HG02870 (cell line): ENCODE measurements at regions not wholly inside any gene's neighbourhood (a gene's known extent, or its start where the extent isn't known, plus 50 kb on each side); places are given as distances from the start of the nearest gene placed in this dataset.
"Not testable (repeated sequence)": the region's sequence is repeated elsewhere in the genome, so short reads cannot be mapped to it uniquely, and the experiment has no call there.

Source experiments
- ATAC-seq: cut with Tn5 transposase; IDR thresholded peaks from one replicate; pipeline ENCODE4 v1.9.1; 2021; ENCODE audit warnings: mild to moderate bottlenecking, moderate library complexity; ENCODE audit not compliant: unreplicated experiment

DNA sequence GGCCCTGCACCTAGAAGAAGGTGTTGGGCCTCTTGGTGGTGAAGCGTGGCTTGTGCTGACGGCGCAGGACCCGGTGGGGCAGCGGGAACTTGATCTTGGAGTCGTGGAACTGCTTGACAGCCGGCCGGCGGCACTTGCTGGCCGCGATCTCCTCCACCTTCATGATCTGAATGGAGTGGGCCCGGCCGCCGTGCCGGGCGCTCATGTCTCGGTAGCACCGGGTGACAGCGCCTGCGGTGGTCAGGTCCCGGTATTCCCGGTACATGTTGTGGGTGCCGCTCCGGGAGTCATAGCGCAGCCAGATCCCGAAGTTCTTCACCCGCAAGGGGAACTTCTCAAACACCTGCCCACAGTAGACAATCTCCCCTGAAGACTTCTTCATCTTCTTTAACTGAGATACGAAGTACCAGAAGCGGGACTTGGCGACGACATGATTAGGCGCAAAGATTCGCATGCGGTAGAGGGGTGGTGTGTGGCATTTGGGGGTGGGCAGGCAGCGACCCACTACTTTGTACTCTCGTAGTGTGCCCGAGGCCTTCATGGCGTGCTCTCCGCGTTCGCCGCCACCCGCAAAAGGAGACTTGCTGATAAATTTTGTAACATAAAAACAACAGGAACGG is 92.1 kb upstream of the MSH6 start:
- not testable (repeated sequence) for ATAC-seq

DNA sequence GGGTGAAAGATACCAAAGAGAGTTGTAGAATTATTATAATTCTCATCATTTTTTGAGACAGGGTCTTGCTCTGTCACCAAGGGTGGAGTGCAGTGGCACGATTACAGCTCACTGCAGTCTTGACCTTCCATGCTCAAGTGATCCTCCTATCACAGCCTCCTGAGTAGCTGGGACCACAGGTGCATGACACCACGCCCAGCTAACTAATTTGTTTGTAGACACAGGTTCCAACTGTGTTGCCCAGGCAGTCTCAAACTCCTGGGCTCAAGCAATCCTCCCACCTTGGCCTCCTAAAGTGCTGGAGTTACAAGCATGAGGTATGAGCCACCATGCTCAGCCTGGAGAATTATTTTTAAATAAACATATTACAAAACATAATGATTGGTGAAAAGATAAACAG is 92.8 kb upstream of the MSH6 start:
- ATAC-seq = no peak

DNA sequence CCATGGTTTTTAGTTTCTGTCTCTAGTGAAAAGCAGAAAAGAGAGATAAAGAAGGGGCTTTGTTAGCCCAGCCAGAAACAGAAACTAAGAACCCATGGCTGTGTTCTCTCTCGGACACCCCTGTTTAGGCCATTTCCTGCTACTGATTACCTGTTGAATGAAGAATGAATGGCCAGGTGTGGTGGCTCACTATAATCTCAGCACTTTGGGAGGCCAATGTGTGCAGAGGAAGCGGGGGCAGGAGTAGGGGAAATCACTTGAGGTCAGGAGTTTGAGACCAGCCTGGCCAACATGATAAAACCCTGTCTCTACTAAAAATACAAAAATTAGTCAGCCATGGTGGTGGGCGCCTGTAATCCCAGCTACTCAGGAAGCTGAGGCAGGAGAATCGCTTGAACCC is 93.8 kb upstream of the MSH6 start:
- ATAC-seq = peak; percentile 76

DNA sequence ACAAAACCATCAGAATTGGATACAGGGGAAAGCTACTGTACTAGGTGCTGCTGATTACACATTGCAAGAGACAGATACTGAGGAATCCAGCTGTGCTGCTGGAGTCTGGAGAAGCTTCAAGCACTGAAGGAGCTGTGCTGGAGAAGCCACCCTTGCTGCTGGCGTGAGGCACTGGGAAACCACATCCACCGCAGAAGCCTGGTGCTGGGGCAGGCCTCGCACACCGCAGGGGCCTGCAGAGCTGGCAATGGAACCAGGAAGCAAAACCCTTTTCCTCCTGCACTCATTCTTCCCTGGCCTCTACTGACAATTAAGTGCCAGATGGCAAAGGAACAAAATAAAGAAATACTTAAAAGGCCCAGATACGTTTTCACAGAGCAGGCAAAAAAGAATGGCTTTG is 94.4 kb upstream of the MSH6 start:
- no peak for ATAC-seq

DNA sequence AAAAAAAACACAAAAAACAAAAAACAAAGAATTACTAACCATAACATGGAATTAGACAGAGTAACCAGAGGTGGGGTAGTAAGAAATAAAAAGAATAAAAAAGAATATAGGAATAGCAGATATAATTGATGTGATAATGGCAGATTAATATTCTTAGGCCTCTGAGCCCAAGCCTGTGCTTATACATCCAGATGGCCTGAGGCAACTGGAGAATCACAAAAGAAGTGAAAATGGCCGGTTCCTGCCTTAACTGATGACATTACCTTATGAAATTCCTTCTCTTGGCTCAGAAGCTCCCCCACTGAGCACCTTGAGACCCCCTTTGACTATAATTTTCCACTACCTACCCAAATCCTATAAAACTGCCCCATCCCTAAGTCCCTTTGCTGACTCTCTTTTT is 95.1 kb upstream of the MSH6 start:
- ATAC-seq = no peak

DNA sequence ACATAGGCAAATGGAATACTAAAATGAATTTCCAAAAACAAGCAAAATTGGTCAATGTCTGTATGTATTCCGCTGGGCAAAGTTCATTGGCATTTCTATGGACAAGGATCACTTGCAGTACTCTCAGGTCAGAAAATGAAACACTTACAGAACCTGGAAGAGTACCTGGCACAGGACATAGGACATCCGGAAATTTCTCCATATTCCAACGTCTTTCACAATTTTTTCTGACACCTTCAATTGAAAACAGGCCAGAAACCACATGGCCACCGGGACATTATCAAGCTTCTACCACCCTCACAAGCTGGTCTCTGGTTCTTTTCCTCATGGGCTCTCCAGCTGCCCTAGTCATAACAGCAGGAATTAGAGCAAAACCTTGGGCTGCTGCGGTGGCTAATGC is 96.9 kb upstream of the MSH6 start:
- ATAC-seq = no peak

DNA sequence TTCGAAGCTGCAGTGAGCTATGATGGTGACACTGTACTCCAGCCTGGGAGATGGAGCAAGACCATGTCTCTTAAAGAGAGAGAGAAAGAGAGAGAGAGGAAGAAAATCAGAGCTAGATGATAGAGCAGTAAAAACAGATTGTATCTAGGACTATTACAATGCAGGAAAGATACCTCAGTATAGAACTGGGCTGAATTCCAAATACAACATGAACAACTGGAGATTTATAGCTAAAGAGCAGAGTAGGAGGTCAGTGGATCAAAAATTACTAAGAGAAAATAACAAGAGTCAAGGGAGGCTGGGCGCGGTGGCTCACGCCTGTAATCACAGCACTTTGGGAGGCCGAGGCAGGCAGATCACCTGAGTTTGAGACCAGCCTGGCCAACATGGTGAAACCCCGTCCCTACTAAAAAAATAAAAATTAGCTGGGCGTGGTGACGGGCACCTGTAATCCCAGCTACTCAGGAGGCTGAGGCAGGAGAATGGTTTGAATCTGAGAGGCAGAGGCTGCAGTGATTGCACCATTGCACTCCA is 100.7 kb upstream of the MSH6 start:
- ATAC-seq = no peak

DNA sequence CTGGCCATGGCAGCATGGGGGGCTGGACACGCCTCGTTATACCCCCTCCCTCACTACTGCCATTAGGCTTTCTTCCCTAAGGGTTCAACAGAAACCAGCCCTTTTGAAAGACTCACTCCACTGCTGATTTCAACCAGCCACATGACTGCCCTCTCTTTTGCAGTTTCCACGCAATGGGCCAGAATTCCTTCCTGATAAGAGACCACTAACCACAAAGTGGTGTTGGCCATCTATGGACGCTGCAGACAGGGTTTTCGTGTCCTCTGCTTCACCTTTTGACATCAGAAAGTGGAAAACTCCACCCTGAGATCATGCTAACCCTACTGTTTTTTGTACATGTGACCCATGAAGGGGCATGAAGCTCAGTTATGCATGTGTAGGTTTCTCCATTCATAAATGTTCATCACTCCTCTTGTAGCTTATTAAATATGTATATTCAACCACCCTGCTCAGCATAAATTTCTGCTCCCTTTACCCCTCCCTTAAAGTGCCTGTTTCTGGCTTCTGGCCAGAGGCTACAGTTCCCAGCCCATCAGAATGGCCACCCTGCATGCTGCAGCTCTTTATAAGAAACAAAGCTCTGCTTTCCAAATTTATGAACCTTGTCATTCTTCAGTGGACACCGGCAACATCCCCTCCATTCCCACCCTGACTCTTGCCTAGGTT is 105.6 kb upstream of the KCNK12 start:
- no peak for ATAC-seq

DNA sequence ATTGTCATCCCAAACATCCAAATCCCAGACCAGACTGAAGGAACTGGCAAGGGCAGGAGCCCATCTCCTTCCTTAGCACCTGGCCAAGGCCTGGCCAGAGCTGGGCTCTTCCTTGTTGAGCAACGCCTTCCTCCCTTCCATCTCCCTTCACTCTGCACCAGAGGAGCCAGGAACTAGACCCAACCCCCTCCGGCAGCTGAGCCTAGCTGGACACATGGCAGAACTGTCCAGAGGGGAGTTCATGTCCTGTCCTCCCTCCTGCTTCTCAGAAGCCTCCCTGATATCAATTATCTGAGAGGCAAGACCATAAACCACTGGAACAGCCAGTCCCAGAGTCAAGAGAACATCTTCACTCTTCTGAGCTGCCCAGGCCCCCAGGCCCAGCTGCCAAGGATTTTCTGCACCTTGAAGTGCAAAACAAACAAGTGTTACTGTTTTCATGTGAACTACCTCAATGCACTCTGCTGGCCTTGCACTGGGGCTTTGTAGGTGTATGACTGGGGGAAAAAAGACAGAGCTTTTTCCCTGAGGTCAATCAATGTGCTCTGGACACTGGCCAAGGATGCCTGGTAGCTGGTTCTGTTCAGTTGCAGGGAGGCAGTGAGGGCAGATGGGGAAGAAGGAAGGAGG is 104.5 kb upstream of the KCNK12 start:
- no peak for ATAC-seq

DNA sequence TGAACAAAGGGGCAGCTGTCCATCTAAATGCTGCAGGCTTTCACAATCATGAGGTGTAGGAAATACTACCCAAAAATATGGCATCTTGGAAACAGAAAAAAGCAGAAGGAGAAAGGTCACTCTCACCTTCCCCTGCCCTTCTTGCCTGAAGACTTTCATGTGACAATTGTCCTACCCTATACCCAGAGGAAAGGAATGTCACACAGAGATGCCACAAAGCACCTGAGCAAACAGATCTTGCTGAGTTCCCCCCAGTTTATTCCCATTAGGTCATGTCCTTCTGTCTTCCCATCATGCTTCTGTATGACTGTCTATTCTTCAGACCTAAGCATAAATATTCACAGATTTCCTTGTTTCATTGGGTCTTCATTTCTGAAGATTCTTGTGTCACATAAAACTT is 95.5 kb upstream of the KCNK12 start:
- no peak for ATAC-seq

DNA sequence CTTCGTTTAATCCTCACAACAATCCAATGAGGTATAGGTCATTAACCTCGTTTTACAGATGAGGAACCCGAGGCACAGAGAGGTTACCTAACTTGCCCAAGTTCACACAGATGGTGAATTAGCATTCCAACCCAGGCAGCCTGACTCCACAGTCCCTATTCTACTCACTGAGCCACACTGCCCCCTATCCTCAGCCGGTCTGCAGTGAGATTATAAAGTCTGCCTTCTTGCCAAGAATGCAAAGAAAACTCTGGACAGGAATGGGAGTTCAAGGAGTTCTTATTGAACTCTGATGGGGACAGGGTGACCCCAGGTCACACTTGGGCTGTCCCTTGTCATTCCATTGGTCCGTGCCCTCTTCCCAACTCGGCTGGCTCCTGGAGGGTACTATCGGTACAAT is 94.0 kb upstream of the KCNK12 start:
- no peak for ATAC-seq

DNA sequence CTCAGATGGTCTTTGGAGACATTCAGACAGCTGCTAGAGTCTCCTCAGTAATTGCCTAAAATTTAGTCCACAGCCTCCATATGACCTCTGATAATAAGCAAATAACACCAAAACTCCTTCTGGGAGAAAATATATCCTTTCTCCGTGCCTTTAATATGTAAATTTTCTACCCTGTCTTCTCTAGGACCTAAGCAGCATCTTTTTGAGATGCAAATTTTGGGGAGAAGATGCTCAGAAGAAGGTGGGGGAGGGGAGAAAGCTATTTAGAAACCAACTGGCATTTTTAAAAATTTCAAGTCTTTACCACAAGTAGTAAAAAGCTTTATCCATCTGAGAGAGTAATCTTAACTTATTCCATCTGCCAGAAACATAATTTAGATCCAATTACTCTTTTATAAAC is 91.8 kb upstream of the KCNK12 start:
- ATAC-seq = no peak

DNA sequence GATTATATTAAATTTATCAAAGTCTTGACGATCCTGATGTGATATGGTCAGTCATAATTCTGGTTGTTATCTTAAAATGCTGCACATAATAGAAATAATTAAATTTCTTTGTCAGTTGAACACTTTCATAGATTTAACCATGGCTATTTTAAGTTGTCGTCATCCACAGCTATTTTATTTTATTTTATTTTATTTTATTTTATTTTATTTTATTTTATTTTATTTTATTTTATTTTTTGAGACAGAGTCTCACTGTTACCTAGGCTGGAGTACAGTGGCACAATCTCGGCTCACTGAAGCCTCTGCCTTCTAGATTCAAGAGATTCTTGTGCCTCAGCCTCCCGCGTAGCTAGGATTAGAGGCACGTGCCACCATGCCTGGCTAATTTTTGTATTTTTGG is 90.5 kb upstream of the KCNK12 start:
- ATAC-seq = no peak

DNA sequence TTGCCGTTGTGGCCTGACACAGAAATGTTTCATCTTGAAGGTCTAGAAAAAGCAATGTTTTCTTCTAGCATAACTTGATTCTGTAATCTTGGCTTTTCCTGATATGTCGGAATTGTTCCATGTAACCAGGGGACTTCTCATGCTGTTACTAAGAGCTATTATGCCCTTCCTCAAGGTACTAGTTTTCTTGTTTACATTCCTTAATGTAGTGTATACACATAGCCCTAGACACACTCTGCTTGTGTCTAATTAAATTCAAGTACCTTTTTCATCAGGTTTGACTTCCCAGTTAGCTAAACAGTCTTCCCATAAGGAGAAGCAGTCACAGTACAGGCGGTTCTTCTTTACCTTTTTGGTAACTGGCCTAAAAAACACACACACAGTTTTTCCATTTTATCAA is 89.4 kb upstream of the KCNK12 start:
- ATAC-seq = no peak

DNA sequence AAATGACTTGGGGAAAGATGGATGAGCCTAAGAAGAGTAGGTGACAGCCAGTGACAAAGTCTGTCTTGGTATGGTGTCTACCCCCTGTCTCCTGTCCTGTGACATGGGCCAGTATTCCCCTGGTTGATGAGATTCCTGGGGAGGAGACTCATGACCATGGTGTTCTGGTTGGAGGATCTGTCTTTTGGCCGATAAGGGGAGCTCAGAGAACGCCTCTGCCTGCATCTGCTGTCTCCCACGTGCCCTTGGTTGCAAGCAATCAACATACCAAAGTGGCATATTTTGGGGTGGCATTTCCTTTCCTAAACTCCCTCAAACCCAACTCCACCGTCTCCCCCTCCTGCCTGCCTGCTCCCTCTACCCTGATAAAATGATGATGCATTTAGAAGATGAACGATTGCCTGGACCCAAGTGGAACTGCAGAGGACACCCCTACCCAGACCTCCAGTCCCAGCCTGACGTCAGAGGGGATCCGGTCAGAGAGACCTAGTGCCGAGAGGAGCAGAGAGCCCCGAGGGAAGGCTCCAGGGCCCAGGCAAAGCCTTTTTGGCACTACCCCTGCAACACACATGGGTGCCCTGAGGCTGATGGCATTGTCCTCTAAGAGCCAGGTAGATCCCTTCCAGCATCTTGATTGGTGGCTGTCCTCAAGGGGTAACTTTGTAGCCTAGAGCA is 88.0 kb upstream of the KCNK12 start:
- no peak for ATAC-seq

DNA sequence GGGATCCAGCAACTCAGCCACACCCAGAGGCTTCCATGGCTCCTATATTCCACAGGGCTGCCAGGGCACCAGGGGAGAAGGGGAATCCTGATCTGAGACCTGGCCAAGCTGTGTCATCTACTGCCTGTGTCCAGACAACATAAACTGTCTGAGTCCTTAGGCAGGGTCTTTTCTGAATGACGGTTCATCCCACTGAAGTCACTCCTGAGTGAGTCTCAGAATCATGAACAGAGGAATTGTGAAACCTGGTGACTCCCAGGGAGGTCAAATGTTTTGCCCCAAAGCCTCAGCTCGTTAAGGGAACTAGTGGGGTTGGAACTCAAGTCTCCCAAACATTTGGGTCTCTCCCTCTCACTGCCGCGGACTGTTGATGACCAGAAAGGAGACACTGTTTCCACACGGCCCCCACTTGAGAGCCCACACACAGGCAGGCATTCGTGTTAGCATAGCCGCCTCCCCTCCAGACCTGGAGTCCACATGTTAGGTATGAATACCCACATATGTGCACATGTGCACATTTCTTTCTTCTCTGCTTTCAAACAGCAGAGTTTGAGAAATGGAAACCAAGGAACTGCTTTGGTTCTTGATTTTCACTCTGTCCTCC is 87.2 kb upstream of the KCNK12 start:
- no peak for ATAC-seq

DNA sequence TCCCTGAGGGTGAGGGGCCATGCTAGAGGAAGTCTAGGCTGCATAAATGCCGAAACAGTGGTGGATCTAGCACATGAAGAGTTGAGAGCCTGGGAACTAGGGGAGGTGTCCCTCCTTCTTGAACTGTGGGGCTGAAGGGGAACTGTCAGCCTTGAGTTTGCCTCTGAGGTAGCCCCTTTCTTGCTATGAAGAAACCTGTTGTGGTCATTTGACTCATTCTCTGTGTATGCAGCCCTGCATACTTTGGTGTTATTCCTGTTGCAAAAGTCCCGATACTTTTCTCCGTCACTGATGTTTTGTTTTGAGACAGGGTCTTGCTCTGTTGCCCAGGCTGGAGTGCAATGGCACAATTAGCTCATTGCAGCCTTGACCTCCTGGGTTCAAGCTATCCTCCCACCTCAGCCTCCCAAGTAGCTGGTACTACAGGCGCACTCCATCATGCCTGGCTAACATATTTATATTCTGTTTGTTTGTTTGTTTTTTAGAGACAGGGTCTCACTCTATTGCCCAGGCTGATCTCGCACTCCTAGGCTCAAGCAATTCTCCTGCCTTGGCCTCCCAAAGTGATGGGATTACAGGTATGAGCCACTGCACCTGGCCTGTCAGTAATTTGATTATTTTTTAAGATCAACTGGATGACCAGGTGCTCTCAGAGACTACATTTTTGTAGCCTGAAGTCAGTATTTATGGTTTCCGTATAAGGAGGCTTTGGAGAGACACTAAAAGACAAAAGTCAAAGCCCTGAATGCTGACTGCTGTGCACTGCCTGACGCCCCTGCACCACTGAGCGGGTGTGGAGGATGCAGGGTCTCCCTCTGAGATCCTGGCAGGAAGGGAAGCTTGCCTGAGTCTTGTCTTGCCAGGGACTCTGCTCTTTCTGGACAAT is 86.2 kb upstream of the KCNK12 start:
- ATAC-seq = peak; percentile 37

DNA sequence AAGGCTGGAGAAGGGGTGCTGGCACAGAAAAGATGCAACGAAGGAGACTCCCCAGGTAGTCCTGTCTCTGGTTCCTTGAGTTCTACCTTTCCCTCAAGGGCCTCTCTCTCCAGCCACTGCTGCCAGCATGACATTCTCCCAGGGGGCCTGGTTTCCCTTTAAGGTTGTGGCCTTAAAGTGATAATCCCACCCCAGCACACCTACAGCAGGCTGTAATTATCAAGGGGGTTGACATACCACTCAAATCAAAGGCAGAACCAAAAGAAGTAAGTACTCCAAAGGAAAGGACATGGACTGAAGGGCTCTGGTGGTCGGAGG is 84.7 kb upstream of the KCNK12 start:
- no peak for ATAC-seq

DNA sequence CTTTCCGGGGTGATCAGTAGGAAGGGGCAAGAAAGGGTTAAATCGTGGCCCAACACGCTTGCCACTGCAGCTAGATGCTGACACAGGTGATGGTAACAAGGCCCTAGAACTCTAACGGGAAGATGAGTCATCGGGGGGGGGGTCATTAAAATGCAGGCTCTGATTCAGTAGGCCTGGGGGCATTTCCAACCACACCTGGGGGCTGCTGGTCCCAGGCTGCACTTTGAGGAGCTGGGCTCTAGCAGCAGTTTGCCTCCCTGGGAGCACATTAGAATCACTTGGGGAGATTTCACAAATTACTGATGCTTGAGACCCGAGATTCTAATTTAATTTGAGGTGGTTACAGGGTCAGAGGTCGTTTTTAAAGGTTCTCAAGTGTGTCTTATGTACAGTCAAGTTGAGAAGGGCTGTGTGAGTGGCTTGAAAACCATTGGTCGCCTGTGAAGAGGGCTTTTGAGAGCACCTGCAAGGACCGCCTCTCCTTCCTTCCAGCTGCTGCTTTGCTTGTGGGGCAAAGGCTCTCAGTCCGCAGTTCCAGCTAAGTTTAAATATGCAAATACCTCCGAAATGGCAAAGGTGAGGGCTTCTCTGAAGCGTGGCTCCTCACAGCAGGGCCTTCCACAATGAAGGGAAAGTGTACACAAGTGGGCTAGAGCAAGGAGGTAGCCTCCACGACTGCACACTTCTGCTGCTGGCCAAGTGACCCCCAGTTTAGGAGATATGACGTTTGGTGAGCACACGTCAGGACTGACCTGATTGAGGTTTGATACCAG is 84.2 kb upstream of the KCNK12 start:
- ATAC-seq = peak; percentile 77
